Breast epithelium (tissue), 3 donors: ENCODE measurements at regions not wholly inside any gene's neighbourhood (a gene's known extent, or its start where the extent isn't known, plus 50 kb on each side); places are given as distances from the start of the nearest gene placed in this dataset.

ENCODE experiments used
- CTCF ChIP-seq, 3 donors: fragments of 450-650 bp; IDR thresholded peaks; one replicate each; pipeline ENCODE4 v1.5.1; 2016 to 2017; ENCODE audit warnings: antibody characterized with exemption in 3 of 3, mild to moderate bottlenecking in 3 of 3, moderate library complexity in 3 of 3
- POLR2A ChIP-seq: fragments of 450-650 bp; IDR thresholded peaks from one replicate; pipeline ENCODE4 v1.6.1; 2016; ENCODE audit warnings: antibody characterized with exemption, mild to moderate bottlenecking, moderate library complexity
- POLR2AphosphoS5 ChIP-seq, 3 donors: sonication (generic); formaldehyde crosslinking; IDR thresholded peaks; one replicate each; pipeline ENCODE4 v1.6.1; 2017; ENCODE audit warnings: antibody characterized with exemption in 3 of 3

DNA sequence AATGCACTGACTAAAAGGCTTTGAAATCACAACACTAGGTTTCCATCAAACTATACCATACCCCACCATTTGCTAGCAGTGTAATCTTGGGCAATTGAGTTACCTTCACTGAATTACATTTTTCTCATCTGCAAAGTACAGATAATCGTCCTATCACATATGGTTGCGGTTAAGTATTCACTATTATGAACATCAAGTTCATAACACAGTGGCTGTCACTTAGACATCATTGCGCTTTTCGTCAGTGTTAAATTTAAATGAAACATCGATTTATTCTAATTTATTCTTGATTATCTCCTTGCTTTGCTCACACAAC is 505.9 kb downstream of the CPS1 start:
- TF ChIP-seq POLR2A = no peak
- TF ChIP-seq CTCF (IDR thresholded peaks at IDR 0.05) = no peak
- no peak for TF ChIP-seq POLR2AphosphoS5 (IDR thresholded peaks at IDR 0.05)
